AG04450 (cell line): ENCODE measurements at regions not wholly inside any gene's neighbourhood (a gene's known extent, or its start where the extent isn't known, plus 50 kb on each side); places are given as distances from the start of the nearest gene placed in this dataset.

Experiments used
- CTCF ChIA-PET: fragments of 300-600, 350-600 bp; formaldehyde crosslinking; extraction: SDS; loops from one replicate; lab custom pipeline; 2022; ENCODE audit warnings: antibody characterized with exemption, inconsistent platforms; lab: Charles Lee
- POLR2A ChIA-PET: fragments of 350-600 bp; formaldehyde crosslinking; extraction: SDS; loops from one replicate; lab custom pipeline; 2021; ENCODE audit warnings: antibody characterized with exemption, inconsistent platforms; lab: Yijun Ruan, JAX
- DNase-seq: peaks from one replicate; pipeline ENCODE4 v3.0.0-alpha.2; 2011; ENCODE audit warnings: low read depth, low spot score
- H3K27ac ChIP-seq: one replicate; pipeline ENCODE4 v1.5.1; 2012; ENCODE audit warnings: low read depth, low read length, control low read depth
- H3K27me3 ChIP-seq: one replicate; pipeline ENCODE4 v1.6.0; 2012; ENCODE audit warnings: low read length; ENCODE audit not compliant: control insufficient read depth, insufficient read depth
- H3K4me3 ChIP-seq: 2 replicates; pipeline ENCODE4 v1.5.1; 2011; ENCODE audit warnings: mild to moderate bottlenecking, low read depth, low read length, control low read depth
- H3K9me3 ChIP-seq: 2 replicates; pipeline ENCODE4 v1.5.1; 2012; ENCODE audit warnings: low read length; ENCODE audit not compliant: control insufficient read depth, insufficient read depth
- TF ChIP-seq, protein P1 (sequence below): IDR thresholded peaks from 2 replicates; pipeline ENCODE4 v1.5.1; 2011; ENCODE audit warnings: low read depth, low read length, control low read depth, inconsistent platforms

DNA sequence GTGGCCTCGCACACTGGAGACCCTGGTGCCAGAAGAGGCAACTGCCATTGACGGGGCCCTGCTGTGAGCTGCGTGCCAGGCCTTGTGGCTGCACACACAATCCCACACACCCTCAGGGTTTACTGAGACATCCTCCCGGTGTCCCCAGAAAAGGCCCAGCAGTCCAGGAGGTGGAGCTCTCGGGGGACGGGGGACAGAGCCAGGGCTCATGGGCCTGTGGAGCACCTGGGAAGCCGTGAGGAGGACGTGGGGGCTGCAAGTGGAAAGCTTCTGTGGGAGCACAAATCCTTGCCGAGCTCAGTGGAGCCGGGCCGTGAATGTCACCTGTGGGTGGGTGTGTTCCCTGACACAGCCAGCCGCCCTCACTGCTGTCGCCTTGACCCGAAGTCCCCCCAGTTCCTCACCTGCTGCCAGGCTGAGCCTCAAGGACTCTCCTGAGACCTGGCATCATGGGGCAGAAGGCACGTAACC, 609.7 kb downstream of the TBC1D22A start:
- TF ChIP-seq, protein P1, sequence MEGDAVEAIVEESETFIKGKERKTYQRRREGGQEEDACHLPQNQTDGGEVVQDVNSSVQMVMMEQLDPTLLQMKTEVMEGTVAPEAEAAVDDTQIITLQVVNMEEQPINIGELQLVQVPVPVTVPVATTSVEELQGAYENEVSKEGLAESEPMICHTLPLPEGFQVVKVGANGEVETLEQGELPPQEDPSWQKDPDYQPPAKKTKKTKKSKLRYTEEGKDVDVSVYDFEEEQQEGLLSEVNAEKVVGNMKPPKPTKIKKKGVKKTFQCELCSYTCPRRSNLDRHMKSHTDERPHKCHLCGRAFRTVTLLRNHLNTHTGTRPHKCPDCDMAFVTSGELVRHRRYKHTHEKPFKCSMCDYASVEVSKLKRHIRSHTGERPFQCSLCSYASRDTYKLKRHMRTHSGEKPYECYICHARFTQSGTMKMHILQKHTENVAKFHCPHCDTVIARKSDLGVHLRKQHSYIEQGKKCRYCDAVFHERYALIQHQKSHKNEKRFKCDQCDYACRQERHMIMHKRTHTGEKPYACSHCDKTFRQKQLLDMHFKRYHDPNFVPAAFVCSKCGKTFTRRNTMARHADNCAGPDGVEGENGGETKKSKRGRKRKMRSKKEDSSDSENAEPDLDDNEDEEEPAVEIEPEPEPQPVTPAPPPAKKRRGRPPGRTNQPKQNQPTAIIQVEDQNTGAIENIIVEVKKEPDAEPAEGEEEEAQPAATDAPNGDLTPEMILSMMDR, result no peak
- peaks cover 9% of the 10 kb centered on the region; the same call in 1 of the 2 replicates for H3K9me3 ChIP-seq
- DNase-seq, result no peak
- POLR2A ChIA-PET, result no interaction called here
- CTCF ChIA-PET, result no interaction called here
- no peak overlapping the region for H3K4me3 ChIP-seq
- H3K27ac ChIP-seq, result no peak overlapping the region
- H3K27me3 ChIP-seq, result peaks cover 2% of the 10 kb centered on the region

DNA sequence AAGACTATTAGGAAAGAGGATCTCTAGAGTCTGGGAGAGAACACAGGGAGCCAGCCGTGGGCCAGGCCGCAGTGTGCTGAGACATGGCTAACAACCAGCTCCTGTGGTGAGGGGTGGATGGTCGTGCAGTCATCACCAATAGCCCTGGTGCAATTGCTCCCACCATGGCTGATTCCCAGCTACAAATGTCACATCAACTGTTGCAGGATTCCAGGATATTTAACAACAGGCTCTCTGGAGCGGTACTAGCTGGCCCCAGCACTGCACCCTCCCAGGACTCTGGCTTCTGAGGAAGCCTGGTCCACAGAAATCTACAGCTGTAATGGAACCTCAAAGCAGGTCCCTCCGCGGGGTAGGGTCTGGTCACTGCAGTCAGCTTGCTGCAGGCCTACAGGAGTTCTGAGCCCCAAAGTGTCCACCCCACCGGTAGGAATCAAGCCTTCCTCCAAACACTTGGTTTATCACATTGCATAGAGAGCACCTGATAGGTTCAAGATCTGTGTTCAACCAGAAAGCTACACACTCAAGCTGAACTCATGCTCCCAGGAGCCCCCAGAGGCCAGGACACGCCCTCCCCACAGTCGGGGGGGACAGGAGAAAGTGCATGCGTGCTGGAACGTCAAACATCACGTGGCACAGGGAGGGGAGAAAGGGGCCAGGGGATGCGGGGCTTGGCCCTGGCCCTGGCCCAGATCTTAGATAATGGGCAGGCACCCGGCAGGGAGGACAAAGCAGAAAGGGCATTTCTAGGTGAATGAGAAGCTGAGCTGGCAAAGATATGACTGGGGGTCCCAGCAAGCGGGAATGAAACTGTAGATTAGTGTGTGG, 609.0 kb downstream of the TBC1D22A start:
- CTCF ChIA-PET, result no interaction called here
- H3K9me3 ChIP-seq, result peaks cover 5% of the 10 kb centered on the region; the same call in 1 of the 2 replicates
- POLR2A ChIA-PET, result no interaction called here
- peaks cover 2% of the 10 kb centered on the region for H3K27me3 ChIP-seq
- TF ChIP-seq, protein P1, result no peak
- H3K27ac ChIP-seq, result no peak overlapping the region
- DNase-seq, result no peak
- no peak overlapping the region for H3K4me3 ChIP-seq

DNA sequence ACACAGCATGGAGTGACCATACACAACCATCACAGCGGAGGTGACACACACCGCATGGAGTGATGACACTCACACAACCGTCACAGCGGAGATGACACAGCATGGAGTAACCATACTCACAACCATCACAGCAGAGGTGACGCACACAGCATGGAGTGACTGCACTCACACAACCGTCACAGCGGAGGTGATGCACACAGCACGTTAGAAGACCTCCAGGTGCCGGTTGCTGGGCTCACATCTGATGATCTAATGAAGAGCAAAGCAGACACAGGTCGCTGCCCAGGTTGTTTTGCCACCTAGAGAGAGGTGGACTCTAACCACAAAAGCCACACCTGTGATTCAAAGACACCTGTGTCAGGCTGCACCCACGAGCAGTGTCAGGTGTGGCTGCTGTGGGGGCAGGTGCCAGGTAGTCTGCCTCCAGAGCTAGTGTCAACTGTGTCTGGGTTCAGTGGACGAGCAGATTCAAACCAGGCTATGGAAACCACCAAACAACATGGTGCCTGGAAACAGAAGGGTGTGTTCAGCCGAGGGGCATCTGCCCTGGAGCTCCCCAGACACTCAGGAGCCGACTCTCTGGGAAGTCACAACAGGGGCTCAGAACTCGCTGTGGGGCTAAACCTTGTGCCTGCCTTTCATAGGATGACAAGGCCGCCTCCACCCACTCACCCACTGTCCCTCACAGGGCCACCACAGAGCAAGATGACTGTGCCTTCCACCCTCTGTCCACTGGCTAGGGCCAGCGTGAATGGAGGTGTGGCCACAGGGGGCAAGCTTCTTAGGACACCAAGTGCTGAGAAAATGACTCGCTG, 608.2 kb downstream of the TBC1D22A start:
- TF ChIP-seq, protein P1, result no peak
- POLR2A ChIA-PET, result no interaction called here
- DNase-seq, result no peak
- CTCF ChIA-PET, result no interaction called here
- Histone ChIP-seq H3K27ac (no peak overlapping the region), H3K27me3 (peaks cover 2% of the 10 kb centered on the region), H3K4me3 (no peak overlapping the region), H3K9me3 (peaks cover 5% of the 10 kb centered on the region; the same call in 1 of the 2 replicates)

DNA sequence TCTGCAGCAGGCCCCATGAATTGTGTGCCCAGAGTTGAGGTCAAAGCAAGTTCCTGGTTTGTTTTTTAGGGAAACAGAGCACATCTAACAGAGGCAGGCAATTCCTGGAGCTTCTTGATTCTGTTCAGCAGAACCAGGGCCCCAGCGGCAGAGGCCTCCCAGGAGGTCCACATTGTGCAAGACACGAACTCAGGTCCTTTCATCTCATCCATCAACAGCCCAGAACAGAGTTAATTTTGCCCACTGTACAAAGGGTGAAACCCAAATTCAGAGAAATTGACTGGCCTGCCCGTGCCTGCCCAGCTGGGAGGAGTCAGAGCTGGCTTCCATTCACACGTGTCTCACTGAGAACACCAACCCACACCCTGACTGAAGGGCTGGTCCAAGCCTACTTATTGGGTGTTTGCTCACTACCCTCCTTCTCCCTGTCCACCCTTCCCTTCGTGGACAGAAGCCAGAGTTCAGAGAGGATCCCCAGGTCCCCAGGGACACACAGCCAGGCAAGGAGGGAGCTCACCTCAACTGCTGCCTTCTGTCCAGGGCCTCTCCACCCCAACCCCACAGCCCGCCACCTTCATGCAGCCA, 607.1 kb downstream of the TBC1D22A start:
- Histone ChIP-seq H3K4me3 (no peak overlapping the region), H3K27ac (no peak overlapping the region), H3K27me3 (peaks cover 2% of the 10 kb centered on the region), H3K9me3 (no peaks in the 10 kb centered on the region; the same call in 1 of the 2 replicates)
- ChIA-PET POLR2A (no interaction called here), CTCF (no interaction called here)
- TF ChIP-seq, protein P1, result no peak
- DNase-seq, result no peak
